ENCODE measurements at regions not wholly inside any gene's neighbourhood (a gene's known extent, or its start where the extent isn't known, plus 50 kb on each side); places are given as distances from the start of the nearest gene placed in this dataset.

DNA sequence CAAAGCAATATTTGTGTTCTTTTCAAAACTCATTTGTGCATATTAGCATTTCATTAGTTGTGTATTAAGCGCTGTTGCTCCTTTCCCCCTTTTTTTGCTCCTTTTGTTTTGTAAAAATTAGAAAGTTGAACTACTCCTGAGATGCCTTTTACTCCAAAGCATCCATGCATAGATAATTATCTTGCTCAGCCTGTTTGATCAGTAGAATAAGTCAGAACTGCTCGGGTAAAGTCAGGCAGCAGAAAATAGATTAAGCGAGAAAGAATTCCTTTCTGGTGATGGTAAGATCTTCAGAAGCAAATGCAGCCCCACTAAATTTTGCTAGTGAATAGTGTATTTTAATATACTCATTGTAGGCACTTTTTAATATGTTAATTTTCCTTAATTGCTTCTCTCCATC, 227.1 kb downstream of the TEX36 start:
- H3K36me3 ChIP-seq = no peaks in the 10 kb centered on the region
- TF ChIP-seq, protein P1, sequence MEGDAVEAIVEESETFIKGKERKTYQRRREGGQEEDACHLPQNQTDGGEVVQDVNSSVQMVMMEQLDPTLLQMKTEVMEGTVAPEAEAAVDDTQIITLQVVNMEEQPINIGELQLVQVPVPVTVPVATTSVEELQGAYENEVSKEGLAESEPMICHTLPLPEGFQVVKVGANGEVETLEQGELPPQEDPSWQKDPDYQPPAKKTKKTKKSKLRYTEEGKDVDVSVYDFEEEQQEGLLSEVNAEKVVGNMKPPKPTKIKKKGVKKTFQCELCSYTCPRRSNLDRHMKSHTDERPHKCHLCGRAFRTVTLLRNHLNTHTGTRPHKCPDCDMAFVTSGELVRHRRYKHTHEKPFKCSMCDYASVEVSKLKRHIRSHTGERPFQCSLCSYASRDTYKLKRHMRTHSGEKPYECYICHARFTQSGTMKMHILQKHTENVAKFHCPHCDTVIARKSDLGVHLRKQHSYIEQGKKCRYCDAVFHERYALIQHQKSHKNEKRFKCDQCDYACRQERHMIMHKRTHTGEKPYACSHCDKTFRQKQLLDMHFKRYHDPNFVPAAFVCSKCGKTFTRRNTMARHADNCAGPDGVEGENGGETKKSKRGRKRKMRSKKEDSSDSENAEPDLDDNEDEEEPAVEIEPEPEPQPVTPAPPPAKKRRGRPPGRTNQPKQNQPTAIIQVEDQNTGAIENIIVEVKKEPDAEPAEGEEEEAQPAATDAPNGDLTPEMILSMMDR (IDR thresholded peaks at IDR 0.05) = no peak
- peaks cover 5% of the 10 kb centered on the region for H3K27me3 ChIP-seq
- intact Hi-C loops (cut with DNase I) = no loop called here
- H3K4me1 ChIP-seq = no peaks in the 10 kb centered on the region
- H3K27ac ChIP-seq = no peak overlapping the region
- DNase-seq = no peak
- no peaks in the 10 kb centered on the region for H3K9me3 ChIP-seq
- H3K4me3 ChIP-seq = no peak overlapping the region
- ATAC-seq = no peak

DNA sequence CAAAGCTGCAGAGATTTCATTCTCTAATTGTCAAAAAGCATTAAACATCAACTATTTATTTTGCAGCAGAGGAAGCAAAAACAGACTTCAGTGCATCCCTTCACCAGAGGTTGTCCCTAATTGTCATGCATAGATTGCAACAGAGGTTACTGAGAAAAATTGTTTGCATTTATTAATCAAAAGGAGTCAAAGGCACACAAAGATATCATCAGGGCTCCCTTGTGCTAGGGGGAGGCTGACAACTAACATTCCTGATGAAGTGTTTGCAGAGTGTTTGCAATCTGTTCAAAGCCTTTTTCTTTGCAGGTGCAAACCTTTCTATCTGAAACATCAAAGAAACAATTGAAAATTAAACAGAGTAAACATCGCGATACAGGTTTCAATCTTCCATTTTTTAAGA, 227.5 kb downstream of the TEX36 start:
- TF ChIP-seq, protein P1 (IDR thresholded peaks at IDR 0.05) = no peak
- DNase-seq (no peak), ATAC-seq (no peak)
- H3K4me1 ChIP-seq = no peaks in the 10 kb centered on the region
- intact Hi-C loops (cut with DNase I) = no loop called here
- no peak overlapping the region for H3K27ac ChIP-seq
- no peak overlapping the region for H3K4me3 ChIP-seq
- no peaks in the 10 kb centered on the region for H3K9me3 ChIP-seq
- H3K27me3 ChIP-seq = peaks cover 5% of the 10 kb centered on the region
- no peaks in the 10 kb centered on the region for H3K36me3 ChIP-seq

DNA sequence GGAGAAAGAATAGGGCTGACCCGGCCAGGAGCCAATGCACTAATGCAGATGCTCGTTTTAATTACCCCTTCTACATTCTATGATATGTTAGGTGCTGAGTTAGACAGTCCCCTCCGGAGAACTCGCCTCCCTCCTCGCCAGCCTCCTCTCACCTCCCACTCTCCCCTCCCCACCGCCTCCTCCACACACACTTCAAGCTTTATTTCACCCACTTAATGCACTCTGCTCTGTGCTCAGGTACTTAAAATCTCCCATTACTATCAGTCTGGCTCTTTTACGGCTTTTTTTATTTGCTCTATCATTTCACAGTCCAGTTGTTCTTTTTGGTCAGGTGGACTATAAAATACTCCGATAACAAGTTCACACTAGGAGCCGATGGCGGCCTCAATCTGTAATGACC, 231.6 kb downstream of the TEX36 start:
- DNase-seq = no peak
- Histone ChIP-seq H3K9me3 (no peaks in the 10 kb centered on the region), H3K27ac (no peak overlapping the region), H3K27me3 (peaks cover 5% of the 10 kb centered on the region), H3K36me3 (no peaks in the 10 kb centered on the region), H3K4me1 (no peaks in the 10 kb centered on the region), H3K4me3 (no peak overlapping the region)
- TF ChIP-seq, protein P1 (IDR thresholded peaks at IDR 0.05) = no peak
- intact Hi-C loops (cut with DNase I) = no loop called here
- peak; percentile 29 for ATAC-seq

DNA sequence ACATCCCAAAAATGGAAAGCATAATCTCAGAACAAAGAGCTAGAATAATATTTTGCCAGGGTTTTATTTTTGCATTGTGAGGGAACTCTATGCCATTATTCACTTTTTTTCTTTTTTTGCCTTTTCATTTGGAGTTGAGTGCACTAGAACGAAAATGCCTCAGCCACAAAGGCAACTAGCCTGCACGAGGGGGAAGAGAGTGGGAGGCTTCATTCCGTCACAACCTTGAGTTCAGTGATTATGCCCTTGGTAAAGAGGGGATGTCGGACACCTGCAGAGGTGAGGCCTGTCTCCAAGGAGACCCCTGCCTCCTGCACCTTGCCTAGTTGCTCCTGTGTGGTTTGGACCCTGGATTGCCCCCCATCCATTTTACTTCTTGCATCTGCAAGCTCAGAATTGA, 232.7 kb downstream of the TEX36 start:
- Histone ChIP-seq H3K4me1 (no peaks in the 10 kb centered on the region), H3K4me3 (no peak overlapping the region), H3K27ac (no peak overlapping the region), H3K27me3 (peaks cover 5% of the 10 kb centered on the region), H3K9me3 (no peaks in the 10 kb centered on the region), H3K36me3 (no peaks in the 10 kb centered on the region)
- TF ChIP-seq, protein P1 (IDR thresholded peaks at IDR 0.05) = no peak
- intact Hi-C loops (cut with DNase I) = no loop called here
- DNase-seq (no peak), ATAC-seq (no peak)

DNA sequence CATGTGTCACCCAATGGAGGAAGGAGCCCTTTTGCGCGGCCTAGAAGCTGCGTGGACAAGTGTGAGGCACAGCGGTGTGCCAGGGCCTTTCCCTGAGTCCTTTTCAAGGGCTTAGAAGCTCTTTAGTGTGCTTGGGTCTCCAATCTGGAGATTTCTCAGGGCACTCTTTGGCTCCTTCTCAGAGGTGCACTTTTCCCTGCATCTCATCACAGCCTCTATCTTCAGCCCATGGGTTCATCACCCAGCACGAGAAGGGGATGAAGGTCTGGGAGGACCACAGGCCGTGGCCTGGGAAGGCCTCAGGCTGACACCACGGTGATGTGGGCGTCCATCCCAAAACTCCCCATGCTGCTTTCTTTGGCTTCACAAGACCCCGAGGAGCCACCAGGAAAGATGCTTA, 233.4 kb downstream of the TEX36 start:
- DNase-seq (no peak), ATAC-seq (no peak)
- no peak overlapping the region for H3K4me3 ChIP-seq
- TF ChIP-seq, protein P1 (IDR thresholded peaks at IDR 0.05) = no peak
- no peak overlapping the region for H3K27ac ChIP-seq
- H3K9me3 ChIP-seq = no peaks in the 10 kb centered on the region
- peaks cover 5% of the 10 kb centered on the region for H3K27me3 ChIP-seq
- no peaks in the 10 kb centered on the region for H3K36me3 ChIP-seq
- intact Hi-C loops (cut with DNase I) = no loop called here
- H3K4me1 ChIP-seq = no peaks in the 10 kb centered on the region

DNA sequence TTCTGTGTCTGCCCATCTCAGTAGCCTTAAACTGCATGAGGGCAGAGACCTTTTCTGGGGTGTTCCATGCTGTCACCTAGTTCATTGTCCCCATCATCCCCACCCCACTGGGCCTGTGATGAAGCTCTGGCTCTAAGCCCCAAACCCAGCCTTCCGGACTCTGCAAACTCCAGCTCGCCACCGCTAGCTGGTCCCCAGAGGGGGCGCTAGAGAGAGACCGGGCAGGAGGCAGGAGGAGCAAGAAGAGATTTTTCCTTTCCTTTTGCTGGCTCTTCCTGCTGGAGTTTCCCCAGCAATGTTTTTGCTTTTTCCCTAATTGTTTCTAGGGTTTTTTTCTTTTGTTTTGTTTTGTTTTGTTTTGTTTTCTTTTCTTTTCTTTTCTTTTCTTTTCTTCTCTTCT, 234.4 kb downstream of the TEX36 start:
- TF ChIP-seq, protein P1 (IDR thresholded peaks at IDR 0.05) = peak; percentile 13
- no peak for DNase-seq
- ATAC-seq = peak; percentile 18
- no peak overlapping the region for H3K27ac ChIP-seq
- H3K9me3 ChIP-seq = no peaks in the 10 kb centered on the region
- no peaks in the 10 kb centered on the region for H3K4me1 ChIP-seq
- H3K4me3 ChIP-seq = no peak overlapping the region
- intact Hi-C loops (cut with DNase I) = no loop called here
- peaks cover 5% of the 10 kb centered on the region for H3K27me3 ChIP-seq
- H3K36me3 ChIP-seq = no peaks in the 10 kb centered on the region

All from upper lobe of right lung (tissue), 1 donor.